Heart left ventricle (tissue), 16 donors: ENCODE measurements at regions not wholly inside any gene's neighbourhood (a gene's known extent, or its start where the extent isn't known, plus 50 kb on each side); places are given as distances from the start of the nearest gene placed in this dataset.

Experiments
- ATAC-seq, 4 donors: fragments of 200-7000 bp; cut with Tn5 transposase; one replicate each; pipeline ENCODE4 v1.9.1; 2020 to 2022; ENCODE audit warnings: moderate library complexity in 4 of 4, mild to moderate bottlenecking in 3 of 4, moderate number of reproducible peaks in 1 of 4
- DNase-seq, 5 donors: peaks; one replicate each; pipeline ENCODE4 v3.0.0-alpha.2; 2020
- H3K27ac ChIP-seq, 12 donors: fragments of 200-600 bp; sonication (generic) in 4 of 12; one replicate each; pipeline versions ENCODE4 v1.5.0 to v1.8.0; 2016 to 2022; ENCODE audit warnings: mild to moderate bottlenecking in 2 of 12
- H3K27me3 ChIP-seq, 9 donors: fragments of 200-600 bp; sonication (generic) in 2 of 9; one replicate each; pipeline versions ENCODE4 v1.5.1 to v1.8.0; 2016 to 2022; ENCODE audit warnings: mild to moderate bottlenecking in 3 of 9
- H3K36me3 ChIP-seq, 9 donors: fragments of 200-600 bp; sonication (generic) in 2 of 9; one replicate each; pipeline versions ENCODE4 v1.5.0 to v1.8.0; 2018 to 2022; ENCODE audit warnings: mild to moderate bottlenecking in 2 of 9
- H3K4me1 ChIP-seq, 12 donors: fragments of 200-600 bp; sonication (generic) in 4 of 12; one replicate each; pipeline versions ENCODE4 v1.5.0 to v1.8.0; 2016 to 2022; ENCODE audit warnings: mild to moderate bottlenecking in 3 of 12
- H3K4me3 ChIP-seq, 12 donors: fragments of 200-600 bp; sonication (generic) in 4 of 12; one replicate each; pipeline versions ENCODE4 v1.5.0 to v1.8.0; 2017 to 2022; ENCODE audit warnings: mild to moderate bottlenecking in 9 of 12, moderate library complexity in 4 of 12
- H3K9me3 ChIP-seq, 12 donors: fragments of 200-600 bp; sonication (generic) in 4 of 12; one replicate each; pipeline versions ENCODE4 v1.5.0 to v1.8.0; 2016 to 2022; ENCODE audit warnings: mild to moderate bottlenecking in 1 of 12
- CTCF ChIP-seq, 12 donors: fragments of 200-600 bp; sonication (generic) in 4 of 12; IDR thresholded peaks; one replicate each; pipeline versions ENCODE4 v1.5.0 to v1.8.0; 2018 to 2022; ENCODE audit warnings: antibody characterized with exemption in 12 of 12, mild to moderate bottlenecking in 5 of 12
- POLR2A ChIP-seq, 2 donors: fragments of 450-650 bp; IDR thresholded peaks; one replicate each; pipeline ENCODE4 v1.6.1; 2017; ENCODE audit warnings: antibody characterized with exemption in 2 of 2, mild to moderate bottlenecking in 2 of 2, moderate library complexity in 2 of 2
- WGBS, 4 donors: extraction: QIAGEN DNeasy Blood & Tissue Kit in 2 of 4; methylation state at CpG; one replicate each; pipeline versions ENCODE4 v1.1.5 to v1.1.7; 2013 to 2018; 5-methylcytosine and 5-hydroxymethylcytosine counted together
- intact Hi-C, 10 donors: fragments of 100-400 bp; cut with DNase I; formaldehyde crosslinking; loops; one replicate each; pipeline versions ENCODE4 v1.11.1 to v1.14.2; 2022
- donor health status: ischemic (EF 13 %, LVEDD 7.1; RV severe dilation, severe dysfunction).
- donor health status: healthy with polysubstance abuse.
- donor health status: DM: no; HTN: yes; CAD: no.
- donor health status: DM: no; HTN: no; CAD: no.
- donor health status: ischemic (EF 25% LVEDD 6.9; RV normal size, moderate dysfunction).
- donor health status: ischemic (EF 25% LVEDD 5.7; RV mildly dilated, moderate dysfunction).
- donor health status: healthy.
- donor health status: DM: yes; HTN: yes; CAD: no.
- donor health status: ischemic (EF 35%, LVEDD 5.7; RV mildly dilated, moderate dysfunction).
- donor health status: nonischemic (EF 11% LVEDD 7.7; RV severe dilation, severe dysfunction).
- donor health status: DM: yes; HTN: yes; CAD: no.
- donor health status: PGD.
- donor health status: ischemic (EF 29% LVEDD 5.4; RV normal size, mild dysfunction).
- donor health status: nonischemic (EF 23%, LVEDD 6.1; RV moderate dilation, normal function).

GRCh38 chr12:28711421-28711820 is 437.7 kb upstream of the FAR2 start:
- no peak overlapping the region for H3K4me3 ChIP-seq
- ATAC-seq = no peak
- H3K9me3 ChIP-seq = peaks cover 0 to 16% (median 0%) of the 10 kb centered on the region in 12 donors
- H3K27ac ChIP-seq = no peak overlapping the region
- H3K36me3 ChIP-seq = no peaks in the 10 kb centered on the region
- TF ChIP-seq POLR2A (IDR thresholded peaks at IDR 0.05) (no peak), CTCF (IDR thresholded peaks at IDR 0.05) (no peak)
- intact Hi-C loops = no loop called here
- H3K4me1 ChIP-seq = no peaks in the 10 kb centered on the region
- 48 to 95% (median 88%) methylated on average over 1 of the region's 1 CpG for WGBS, 4 donors
- H3K27me3 ChIP-seq = no peaks in the 10 kb centered on the region
- DNase-seq = no peak

GRCh38 chr12:28742791-28743190 is 406.3 kb upstream of the FAR2 start:
- ATAC-seq (no peak), DNase-seq (no peak)
- no peak overlapping the region for H3K27ac ChIP-seq
- H3K9me3 ChIP-seq = peaks cover 0 to 2% (median 0%) of the 10 kb centered on the region in 12 donors
- H3K4me1 ChIP-seq = no peaks in the 10 kb centered on the region
- no peak overlapping the region for H3K4me3 ChIP-seq
- no peaks in the 10 kb centered on the region for H3K27me3 ChIP-seq
- intact Hi-C loops = no loop called here
- TF ChIP-seq POLR2A (IDR thresholded peaks at IDR 0.05) (no peak), CTCF (IDR thresholded peaks at IDR 0.05) (no peak)
- no peaks in the 10 kb centered on the region for H3K36me3 ChIP-seq

- intact Hi-C loops = no loop called here
- Histone ChIP-seq H3K9me3 (no peaks in the 10 kb centered on the region), H3K4me3 (no peak overlapping the region), H3K27ac (no peak overlapping the region), H3K4me1 (peaks cover 0 to 8% (median 0%) of the 10 kb centered on the region in 12 donors), H3K36me3 (no peaks in the 10 kb centered on the region), H3K27me3 (no peaks in the 10 kb centered on the region)
- DNase-seq = no peak
- ATAC-seq = no peak
- 91 to 94% (median 93%) methylated on average over 3 of the region's 3 CpGs for WGBS, 4 donors
- TF ChIP-seq CTCF (IDR thresholded peaks at IDR 0.05) = no peak
Measured at GRCh38 chr12:28746734-28747325, 402.2 kb upstream of the FAR2 start.

- WGBS, 4 donors = 64 to 73% (median 67%) methylated on average over 1 of the region's 1 CpG
- Histone ChIP-seq H3K27me3 (no peaks in the 10 kb centered on the region), H3K4me1 (peaks cover 0 to 8% (median 0%) of the 10 kb centered on the region in 12 donors), H3K27ac (peak overlapping the region in 5 of 12 donors; percentile 3 to 43 (median 24)), H3K4me3 (no peak overlapping the region), H3K9me3 (peaks cover 0 to 11% (median 0%) of the 10 kb centered on the region in 12 donors), H3K36me3 (no peaks in the 10 kb centered on the region)
- ATAC-seq = no peak
- DNase-seq = no peak
- TF ChIP-seq CTCF (IDR thresholded peaks at IDR 0.05) (no peak), POLR2A (IDR thresholded peaks at IDR 0.05) (no peak)
- intact Hi-C loops = no loop called here
Measured at GRCh38 chr12:28750946-28751685, 398.0 kb upstream of the FAR2 start.
